ENCODE measurements at regions not wholly inside any gene's neighbourhood (a gene's known extent, or its start where the extent isn't known, plus 50 kb on each side); places are given as distances from the start of the nearest gene placed in this dataset.

GRCh38 chr7:101764221-101764620 is 53.2 kb upstream of the CUX1 start:
- DNase-seq (ENCODE audit: insufficient read length, low spot score, missing footprints): peak; percentile 32
- H3K27ac ChIP-seq (ENCODE audit: low read depth, low read length): no peak overlapping the region
- TF ChIP-seq CTCF (IDR thresholded peaks at IDR 0.05; ENCODE audit: extremely low read depth, low read depth, low read length): no peak

GRCh38 chr7:101767544-101767943 is 49.9 kb upstream of the CUX1 start:
- no peaks in the 10 kb centered on the region for H3K79me2 ChIP-seq (ENCODE audit: insufficient read depth, low read length)
- TF ChIP-seq CTCF (IDR thresholded peaks at IDR 0.05; ENCODE audit: extremely low read depth, low read depth, low read length): no peak
- H2AFZ ChIP-seq (ENCODE audit: low read length): no peak overlapping the region
- no peak overlapping the region for H3K27ac ChIP-seq (ENCODE audit: low read depth, low read length)
- H3K4me3 ChIP-seq (ENCODE audit: insufficient read depth, low read length): no peak overlapping the region
- H4K20me1 ChIP-seq (ENCODE audit: insufficient read depth, low read length): no peaks in the 10 kb centered on the region
- no peak for DNase-seq (ENCODE audit: insufficient read length, low spot score, missing footprints)
- H3K36me3 ChIP-seq (ENCODE audit: insufficient read depth, low read length): no peaks in the 10 kb centered on the region
- no peaks in the 10 kb centered on the region for H3K9me3 ChIP-seq (ENCODE audit: low read depth, low read length)
- no peak overlapping the region for H3K4me2 ChIP-seq (ENCODE audit: insufficient read depth, low read length)
- peaks cover 15% of the 10 kb centered on the region for H3K27me3 ChIP-seq (ENCODE audit: insufficient read depth, low read length)
- H3K4me1 ChIP-seq (ENCODE audit: insufficient read depth, low read length): no peaks in the 10 kb centered on the region

More at GRCh38 chr7:101764221-101764620, 53.2 kb upstream of the CUX1 start:
- Histone ChIP-seq H3K9me3 (ENCODE audit: low read depth, low read length) (no peaks in the 10 kb centered on the region), H3K4me2 (ENCODE audit: insufficient read depth, low read length) (no peak overlapping the region), H3K4me1 (ENCODE audit: insufficient read depth, low read length) (no peaks in the 10 kb centered on the region), H3K36me3 (ENCODE audit: insufficient read depth, low read length) (no peaks in the 10 kb centered on the region), H3K4me3 (ENCODE audit: insufficient read depth, low read length) (no peak overlapping the region), H2AFZ (ENCODE audit: low read length) (no peak overlapping the region), H3K79me2 (ENCODE audit: insufficient read depth, low read length) (no peaks in the 10 kb centered on the region), H3K27me3 (ENCODE audit: insufficient read depth, low read length) (peaks cover 7% of the 10 kb centered on the region), H4K20me1 (ENCODE audit: insufficient read depth, low read length) (no peaks in the 10 kb centered on the region)
